Activated naive CD4-positive, alpha-beta T cell treated with anti-CD3 and anti-CD28 coated beads, Interleukin-2, amount 50 U/mL, for 72 hours (primary cell): ENCODE measurements at regions not wholly inside any gene's neighbourhood (a gene's known extent, or its start where the extent isn't known, plus 50 kb on each side); places are given as distances from the start of the nearest gene placed in this dataset.

Experiments used
- ATAC-seq, 2 donors: fragments of 150-1000 bp; cut with Tn5 transposase; 2 replicates each; pipeline ENCODE4 v1.10.0; 2021; ENCODE audit warnings: mild to moderate bottlenecking in 2 of 2, moderate library complexity in 2 of 2
- DNase-seq, 2 donors: peaks; one replicate each; pipeline ENCODE4 v3.0.0; 2021 to 2022; ENCODE audit warnings: low spot score in 2 of 2
- H3K27ac Mint-ChIP-seq, 2 donors: one replicate each; pipeline ENCODE4 v1.8.0; 2022; ENCODE audit warnings: mild to moderate bottlenecking in 2 of 2, mixed read lengths in 2 of 2
- H3K36me3 Mint-ChIP-seq, 2 donors: one replicate each; pipeline ENCODE4 v1.8.0; 2022; ENCODE audit warnings: mixed read lengths in 2 of 2
- H3K9me3 Mint-ChIP-seq, 2 donors: one replicate each; pipeline ENCODE4 v1.8.0; 2022; ENCODE audit warnings: mixed read lengths in 2 of 2

- DNase-seq (no peak), ATAC-seq (no peak)
- peaks cover 9 to 13% of the 10 kb centered on the region in 2 donors for H3K9me3 Mint-ChIP-seq
Measured at GRCh38 chr7:67752227-67752626, 755.6 kb downstream of the TYW1 start.

GRCh38 chr7:67753891-67754290 lies 757.3 kb downstream of the TYW1 start:
- DNase-seq: no peak

More at GRCh38 chr7:67752227-67752626, 755.6 kb downstream of the TYW1 start:
- H3K27ac Mint-ChIP-seq: no peak overlapping the region
- H3K36me3 Mint-ChIP-seq: no peaks in the 10 kb centered on the region

DNA sequence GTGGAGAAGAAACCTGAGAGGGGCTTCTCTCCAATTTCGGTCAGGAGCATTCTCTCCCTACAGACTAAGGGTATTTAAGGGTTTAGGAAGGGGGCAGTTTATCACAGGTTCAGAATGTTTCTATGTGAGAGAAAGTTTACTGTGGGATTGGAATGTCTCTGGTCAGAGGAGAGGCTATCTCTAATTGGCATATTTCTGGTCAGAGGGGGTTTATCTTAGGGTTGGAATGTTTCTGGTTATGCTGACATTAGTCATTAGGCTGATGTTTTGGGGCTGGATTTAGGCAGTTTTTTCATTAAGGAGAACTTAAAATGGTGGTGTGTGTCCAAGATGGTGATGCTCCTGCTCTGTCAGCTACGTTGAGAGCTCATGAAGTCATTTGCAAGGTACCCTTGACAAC lies 758.0 kb downstream of the TYW1 start:
- H3K36me3 Mint-ChIP-seq: no peaks in the 10 kb centered on the region
- peaks cover 5 to 6% of the 10 kb centered on the region in 2 donors for H3K9me3 Mint-ChIP-seq
- DNase-seq (no peak), ATAC-seq (no peak)
- no peak overlapping the region for H3K27ac Mint-ChIP-seq

More at GRCh38 chr7:67753891-67754290, 757.3 kb downstream of the TYW1 start:
- Mint-ChIP-seq H3K27ac (peak overlapping the region in 1 of 2 donors; percentile 40), H3K9me3 (peaks cover 11 to 14% of the 10 kb centered on the region in 2 donors), H3K36me3 (no peaks in the 10 kb centered on the region)
- no peak for ATAC-seq

DNA sequence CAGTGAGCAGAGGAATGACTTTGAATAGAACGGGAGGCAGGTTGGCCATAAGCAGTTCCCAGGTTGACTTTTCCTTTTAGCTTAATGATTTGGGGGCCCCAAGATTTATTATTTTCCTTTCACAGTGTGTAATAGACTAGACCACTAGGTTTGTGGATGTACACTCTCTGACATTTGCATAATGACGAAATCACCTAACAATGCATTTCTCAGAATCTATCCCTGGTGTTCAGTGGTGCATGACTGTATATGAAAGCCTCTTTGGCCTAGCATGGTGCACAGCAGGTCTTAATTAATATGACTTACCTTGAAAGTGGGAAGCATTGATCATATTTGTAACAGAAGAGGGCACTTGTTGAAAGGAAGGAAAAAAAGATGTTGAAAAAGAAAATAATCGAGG lies 761.9 kb downstream of the TYW1 start:
- no peaks in the 10 kb centered on the region for H3K36me3 Mint-ChIP-seq
- peaks cover 10 to 11% of the 10 kb centered on the region in 2 donors for H3K9me3 Mint-ChIP-seq
- DNase-seq (no peak), ATAC-seq (no peak)
- no peak overlapping the region for H3K27ac Mint-ChIP-seq

DNA sequence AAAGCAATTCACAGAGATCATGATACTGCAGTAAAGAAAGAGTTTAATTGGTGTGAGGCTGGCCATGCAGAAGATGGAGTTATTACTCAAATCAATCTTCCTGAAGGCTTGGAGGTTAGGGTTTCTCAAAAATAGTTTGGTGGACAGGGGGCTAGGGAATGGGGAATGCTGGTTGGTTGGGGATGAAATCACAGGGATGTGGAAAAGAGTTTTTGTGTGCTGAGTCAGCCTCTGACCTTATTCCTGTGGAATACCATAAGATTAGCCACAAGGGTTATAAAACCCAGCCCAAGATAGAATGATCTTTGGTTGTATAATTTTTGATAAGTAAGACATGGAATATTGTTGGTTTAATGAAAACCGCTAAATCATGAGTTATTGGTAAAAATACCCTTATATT lies 764.3 kb downstream of the TYW1 start:
- Mint-ChIP-seq H3K27ac (no peak overlapping the region), H3K9me3 (peaks cover 7 to 11% of the 10 kb centered on the region in 2 donors), H3K36me3 (no peaks in the 10 kb centered on the region)
- ATAC-seq: no peak
- DNase-seq: no peak

GRCh38 chr7:67762516-67762915 lies 765.9 kb downstream of the TYW1 start:
- H3K36me3 Mint-ChIP-seq: no peaks in the 10 kb centered on the region
- no peak overlapping the region for H3K27ac Mint-ChIP-seq
- ATAC-seq (no peak), DNase-seq (no peak)
- H3K9me3 Mint-ChIP-seq: peaks cover 12 to 15% of the 10 kb centered on the region in 2 donors

GRCh38 chr7:67764289-67764688 lies 767.7 kb downstream of the TYW1 start:
- no peaks in the 10 kb centered on the region for H3K36me3 Mint-ChIP-seq
- ATAC-seq: no peak
- peaks cover 9 to 10% of the 10 kb centered on the region in 2 donors for H3K9me3 Mint-ChIP-seq
- H3K27ac Mint-ChIP-seq: no peak overlapping the region
- no peak for DNase-seq

GRCh38 chr7:67765481-67766175 lies 769.0 kb downstream of the TYW1 start:
- Mint-ChIP-seq H3K36me3 (peaks cover 0 to 5% of the 10 kb centered on the region in 2 donors), H3K9me3 (peaks cover 14 to 16% of the 10 kb centered on the region in 2 donors), H3K27ac (no peak overlapping the region)
- DNase-seq (no peak), ATAC-seq (no peak)

- no peak overlapping the region for H3K27ac Mint-ChIP-seq
Measured at GRCh38 chr7:67766906-67767410, 770.3 kb downstream of the TYW1 start.

GRCh38 chr7:67771846-67772605 lies 775.4 kb downstream of the TYW1 start:
- peaks cover 0 to 5% of the 10 kb centered on the region in 2 donors for H3K36me3 Mint-ChIP-seq
- ATAC-seq: no peak
- no peak overlapping the region for H3K27ac Mint-ChIP-seq
- peaks cover 26 to 32% of the 10 kb centered on the region in 2 donors for H3K9me3 Mint-ChIP-seq
- DNase-seq: no peak

More at GRCh38 chr7:67766906-67767410, 770.3 kb downstream of the TYW1 start:
- peaks cover 0 to 5% of the 10 kb centered on the region in 2 donors for H3K36me3 Mint-ChIP-seq
- ATAC-seq (no peak), DNase-seq (no peak)
- H3K9me3 Mint-ChIP-seq: peaks cover 14 to 15% of the 10 kb centered on the region in 2 donors

DNA sequence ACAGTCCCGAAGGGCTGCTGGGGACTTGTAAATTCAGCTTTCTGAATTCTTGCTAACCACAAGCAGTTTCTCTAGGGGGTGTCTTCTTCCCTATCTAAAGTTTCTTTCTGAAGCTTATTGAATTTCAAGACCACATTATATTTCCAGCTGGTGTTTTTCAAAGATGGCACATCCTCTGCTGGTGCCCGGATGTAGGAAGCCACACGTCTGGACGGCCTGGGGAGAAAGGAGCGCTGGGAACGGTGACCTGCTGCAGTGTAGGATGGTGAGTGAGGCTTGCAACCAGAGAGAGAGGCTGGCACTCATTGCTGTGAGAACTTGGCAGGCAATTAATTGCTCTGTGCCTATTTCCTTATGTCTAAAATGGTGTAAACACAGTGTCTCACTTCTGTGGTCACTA lies 776.4 kb downstream of the TYW1 start:
- Mint-ChIP-seq H3K36me3 (peaks cover 0 to 5% of the 10 kb centered on the region in 2 donors), H3K27ac (no peak overlapping the region), H3K9me3 (peaks cover 23 to 28% of the 10 kb centered on the region in 2 donors)
- ATAC-seq (no peak), DNase-seq (no peak)

DNA sequence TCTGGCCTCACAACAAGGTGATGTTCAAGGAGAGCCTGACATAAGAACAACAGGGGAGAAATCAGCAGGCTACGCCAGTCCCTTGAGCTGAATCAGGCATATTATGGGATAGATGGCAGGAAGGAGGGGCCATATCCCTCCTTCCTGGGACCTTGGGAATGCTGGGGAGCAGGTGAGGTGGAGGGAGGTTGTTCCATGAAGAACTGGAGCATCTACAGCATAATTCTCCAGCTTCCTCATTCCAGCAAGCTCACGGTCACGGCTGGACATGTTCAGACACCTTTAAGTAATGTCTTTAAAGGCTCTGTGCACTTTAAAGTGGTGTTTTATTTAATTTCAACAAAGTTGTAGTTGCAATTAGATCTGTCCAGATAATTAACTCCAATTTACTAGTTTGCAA lies 780.5 kb downstream of the TYW1 start:
- H3K36me3 Mint-ChIP-seq: peaks cover 0 to 5% of the 10 kb centered on the region in 2 donors
- DNase-seq: no peak
- H3K9me3 Mint-ChIP-seq: peaks cover 37 to 38% of the 10 kb centered on the region in 2 donors
- ATAC-seq: no peak
- H3K27ac Mint-ChIP-seq: no peak overlapping the region

DNA sequence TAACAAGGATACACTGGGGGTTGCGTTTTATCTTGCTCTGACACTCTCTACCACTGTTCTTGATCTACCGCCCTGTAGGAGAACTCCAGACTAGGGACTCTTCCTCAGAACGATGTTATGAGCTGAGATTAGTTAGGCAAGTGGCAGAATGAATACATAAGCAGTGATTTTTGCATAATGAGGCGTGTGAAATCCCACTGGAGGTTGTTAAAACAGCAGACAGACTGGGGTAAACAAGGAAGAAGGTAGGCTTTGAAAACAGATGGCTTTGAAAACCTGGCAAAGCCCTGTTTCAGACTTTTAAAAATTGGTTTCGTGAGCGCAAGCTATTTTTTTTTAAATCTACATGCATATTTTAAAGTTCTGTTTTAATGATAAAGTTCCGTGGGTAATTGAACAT lies 785.2 kb downstream of the TYW1 start:
- H3K9me3 Mint-ChIP-seq: peaks cover 21 to 27% of the 10 kb centered on the region in 2 donors

GRCh38 chr7:67786021-67786420 lies 789.4 kb downstream of the TYW1 start:
- ATAC-seq (no peak), DNase-seq (no peak)
- Mint-ChIP-seq H3K27ac (no peak overlapping the region), H3K9me3 (peaks cover 24 to 31% of the 10 kb centered on the region in 2 donors), H3K36me3 (peaks cover 4 to 13% of the 10 kb centered on the region in 2 donors)

More for the DNA sequence above, 785.2 kb downstream of the TYW1 start:
- ATAC-seq (no peak), DNase-seq (no peak)
- Mint-ChIP-seq H3K27ac (no peak overlapping the region), H3K36me3 (peaks cover 0 to 5% of the 10 kb centered on the region in 2 donors)

DNA sequence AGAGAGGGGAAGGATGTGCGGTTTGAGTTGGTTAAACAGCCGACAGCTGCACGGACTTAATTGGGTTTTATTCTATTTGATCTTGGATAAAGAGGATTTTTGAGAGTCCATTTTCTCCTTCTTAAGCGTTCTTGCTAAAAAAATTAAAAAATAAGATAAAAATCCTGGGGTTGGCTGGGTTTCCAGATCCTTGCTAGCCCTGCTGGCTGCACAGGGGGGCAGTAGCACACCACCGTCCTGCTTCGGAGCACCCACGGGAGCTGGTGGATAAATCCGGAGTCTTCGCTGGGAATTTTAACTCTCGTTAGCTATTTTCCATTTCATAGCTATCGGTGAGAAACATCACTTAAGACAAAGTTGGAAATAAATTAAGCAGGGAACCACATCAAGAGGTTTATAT lies 792.0 kb downstream of the TYW1 start:
- DNase-seq (no peak), ATAC-seq (no peak)
- peaks cover 4 to 13% of the 10 kb centered on the region in 2 donors for H3K36me3 Mint-ChIP-seq
- peaks cover 26 to 38% of the 10 kb centered on the region in 2 donors for H3K9me3 Mint-ChIP-seq
- H3K27ac Mint-ChIP-seq: no peak overlapping the region

DNA sequence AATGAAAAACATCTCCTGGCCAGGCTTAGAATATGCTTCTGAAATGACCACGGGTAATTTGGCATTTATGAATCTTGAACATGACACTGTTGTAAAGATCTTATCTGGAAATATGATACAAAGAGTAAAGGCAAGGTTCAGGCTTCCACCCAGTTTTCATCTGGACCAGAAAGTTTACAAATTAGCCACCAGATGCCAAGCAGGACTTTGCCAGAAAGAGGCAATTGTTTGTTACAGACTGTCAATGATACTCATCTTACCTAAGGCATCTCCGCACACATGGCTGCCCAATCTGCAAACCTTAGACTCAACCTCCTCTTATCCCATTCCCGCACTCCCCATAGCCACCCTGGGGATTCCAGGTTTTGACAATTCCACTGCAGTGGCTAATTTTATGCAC lies 795.3 kb downstream of the TYW1 start:
- H3K9me3 Mint-ChIP-seq: peaks cover 29 to 46% of the 10 kb centered on the region in 2 donors
- peaks cover 4 to 13% of the 10 kb centered on the region in 2 donors for H3K36me3 Mint-ChIP-seq
- DNase-seq: no peak
- no peak for ATAC-seq
- no peak overlapping the region for H3K27ac Mint-ChIP-seq

- peaks cover 0 to 8% of the 10 kb centered on the region in 2 donors for H3K36me3 Mint-ChIP-seq
- peaks cover 26 to 43% of the 10 kb centered on the region in 2 donors for H3K9me3 Mint-ChIP-seq
- no peak overlapping the region for H3K27ac Mint-ChIP-seq
- ATAC-seq: no peak
- no peak for DNase-seq
Measured at GRCh38 chr7:67794544-67794943, 797.9 kb downstream of the TYW1 start.
